Non-pigmented ciliary epithelial cell (primary cell): ENCODE measurements at regions not wholly inside any gene's neighbourhood (a gene's known extent, or its start where the extent isn't known, plus 50 kb on each side); places are given as distances from the start of the nearest gene placed in this dataset.

Experiments
- DNase-seq: peaks from one replicate; pipeline ENCODE4 v3.0.0-alpha.2; 2010; ENCODE audit warnings: low read depth

DNA sequence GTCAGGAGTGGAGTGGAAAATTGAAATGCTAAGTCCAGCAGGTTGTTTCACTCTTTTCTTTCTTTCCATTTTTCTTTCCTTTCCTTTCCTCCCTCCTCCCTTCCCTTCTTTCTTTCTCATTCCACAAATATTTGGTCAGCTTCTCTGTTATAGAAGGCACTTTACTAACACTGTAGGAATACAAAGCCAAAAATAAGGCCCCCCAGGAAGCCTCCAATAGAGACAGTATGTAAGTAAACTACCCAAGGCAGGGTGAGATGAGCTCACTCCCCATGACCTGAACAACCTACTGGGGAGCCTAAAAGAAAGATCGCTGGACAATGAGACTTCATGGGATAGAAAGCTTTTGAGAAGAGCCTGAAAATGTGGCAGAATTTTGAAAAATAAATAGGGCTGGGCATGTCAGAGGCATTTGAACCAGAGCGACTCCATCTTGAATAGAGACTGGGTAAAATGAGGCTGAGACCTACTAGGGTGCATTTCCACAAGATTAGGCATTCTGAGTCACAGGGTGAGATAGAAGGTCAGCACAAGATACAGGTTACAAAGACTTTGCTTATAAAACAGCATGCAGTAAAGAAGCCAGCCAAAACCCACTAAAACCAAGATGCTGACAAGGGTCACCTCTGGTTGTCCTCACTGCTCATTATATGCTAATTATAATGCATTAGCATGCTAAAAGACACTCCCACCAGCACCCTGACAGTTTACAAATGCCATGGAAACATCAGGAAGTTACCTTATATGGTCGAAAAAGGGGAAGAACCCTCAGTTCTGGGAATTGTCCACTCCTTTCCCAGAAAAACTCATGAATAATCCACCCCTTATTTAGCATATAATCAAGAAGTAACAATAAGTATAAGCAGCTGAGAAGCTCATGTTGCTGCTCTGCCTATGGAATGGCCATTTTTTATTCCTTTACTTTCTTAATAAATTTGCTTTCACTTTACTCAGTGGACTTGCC lies 158.9 kb upstream of the EGFLAM start:
- no peak for DNase-seq

DNA sequence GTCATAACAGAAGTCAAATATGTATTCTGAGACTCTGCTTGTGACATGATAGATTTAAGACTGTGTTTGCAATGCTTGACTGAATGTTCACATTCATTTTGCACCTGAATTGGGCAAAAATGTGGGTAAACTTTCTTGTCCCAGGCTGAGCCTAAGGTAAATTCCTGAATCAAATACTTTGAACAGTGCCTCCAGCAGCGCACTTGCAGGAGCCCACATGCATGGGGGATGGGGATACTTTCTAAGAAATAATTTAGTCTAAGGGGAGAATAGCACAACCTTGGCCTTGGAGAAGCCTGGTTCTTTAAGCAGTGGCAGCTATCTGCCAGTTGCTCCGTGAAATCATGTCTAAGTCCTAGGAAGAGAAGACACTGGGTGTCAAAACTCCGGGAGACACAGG lies 163.5 kb upstream of the EGFLAM start:
- no peak for DNase-seq

DNA sequence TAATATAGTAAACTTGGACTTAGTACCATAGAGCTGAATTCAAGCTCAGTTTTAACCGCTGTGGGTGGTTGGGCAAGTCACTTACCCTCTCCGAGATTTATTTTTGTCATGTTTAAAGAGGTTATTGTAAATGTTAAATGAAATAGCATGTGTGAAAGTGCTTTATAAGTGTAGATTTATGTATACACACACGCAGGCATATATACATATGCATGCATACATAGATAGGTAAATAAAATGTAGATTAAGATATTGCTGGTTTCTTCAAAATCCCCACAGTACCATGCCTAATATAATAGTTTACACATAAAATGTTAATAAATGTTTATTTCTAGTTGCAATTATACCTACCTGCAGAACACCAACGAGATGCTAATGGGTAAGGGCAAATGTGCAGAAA lies 164.5 kb upstream of the EGFLAM start:
- DNase-seq = no peak

DNA sequence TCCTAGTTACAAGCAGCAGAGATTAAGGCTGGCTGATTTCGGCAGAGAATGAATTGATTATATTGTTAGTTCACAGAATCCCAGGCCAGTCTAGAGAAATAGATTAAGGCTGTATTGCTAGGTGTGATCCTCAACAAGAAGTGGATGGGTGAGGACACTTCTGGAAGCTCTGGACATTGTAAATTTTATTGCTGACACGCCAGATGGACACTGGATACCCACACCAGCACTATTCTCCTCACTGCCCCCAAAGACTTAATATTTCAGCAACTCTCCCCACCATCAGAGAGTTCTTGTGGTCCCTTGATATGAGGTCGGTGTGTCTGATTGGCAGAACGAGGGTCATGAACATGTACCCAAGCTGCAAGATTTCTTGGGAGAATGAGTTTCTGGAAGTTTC lies 171.6 kb upstream of the EGFLAM start:
- no peak for DNase-seq

DNA sequence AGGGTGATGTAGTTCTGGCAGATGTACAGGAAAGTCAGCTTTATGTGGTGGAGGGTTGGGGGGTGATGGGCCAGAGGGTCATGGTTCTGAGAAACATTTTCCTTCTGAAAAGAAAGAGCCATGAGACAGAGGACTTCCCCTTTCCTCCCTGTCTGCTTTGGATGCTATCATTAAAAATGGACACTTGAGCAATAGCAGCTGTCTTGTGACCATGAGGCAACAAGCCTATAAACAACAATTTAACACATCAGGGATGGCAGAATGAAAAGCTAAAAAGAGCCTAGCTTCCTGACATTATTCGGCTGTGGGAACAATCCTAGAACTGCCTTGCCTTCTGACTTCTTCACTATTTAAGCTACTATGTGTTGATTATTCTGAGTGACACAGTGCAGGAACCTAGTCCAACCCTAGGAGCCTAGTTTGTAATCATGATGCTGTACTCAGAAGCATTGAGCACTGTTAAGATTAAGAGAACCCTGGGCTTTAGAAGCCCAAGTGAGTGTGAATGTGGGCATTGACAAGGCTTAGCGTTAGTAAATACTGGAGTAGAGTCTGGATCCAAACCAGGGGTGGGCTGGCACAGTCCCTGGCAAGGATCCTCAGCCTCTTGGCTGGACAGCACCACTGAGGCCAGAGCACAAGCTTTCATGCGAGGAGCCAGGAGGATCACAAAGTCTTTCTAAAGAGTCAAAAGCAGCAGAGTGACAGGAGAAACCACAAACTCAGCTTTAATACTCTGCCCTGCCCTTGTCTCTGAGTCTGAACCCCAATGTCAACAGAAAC lies 178.5 kb upstream of the EGFLAM start:
- no peak for DNase-seq

DNA sequence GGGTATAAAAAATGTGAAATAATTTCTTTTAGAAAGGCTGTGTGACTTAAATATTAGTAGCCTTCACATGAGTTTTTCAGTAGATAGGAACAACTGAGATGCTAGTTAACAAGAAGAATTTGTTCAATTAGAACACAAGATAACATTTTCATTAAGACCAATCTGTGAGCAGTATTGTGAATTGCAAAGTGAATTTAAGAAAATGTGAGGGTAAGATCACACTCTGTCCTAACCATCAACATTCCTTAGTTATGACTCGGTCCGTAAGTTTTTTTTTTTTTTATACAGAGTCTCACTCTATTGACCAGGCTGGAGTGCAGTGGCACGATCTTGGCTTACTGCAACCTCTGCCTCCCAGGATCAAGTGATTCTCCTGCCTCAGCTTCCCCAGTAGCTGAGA lies 180.2 kb upstream of the EGFLAM start:
- no peak for DNase-seq

DNA sequence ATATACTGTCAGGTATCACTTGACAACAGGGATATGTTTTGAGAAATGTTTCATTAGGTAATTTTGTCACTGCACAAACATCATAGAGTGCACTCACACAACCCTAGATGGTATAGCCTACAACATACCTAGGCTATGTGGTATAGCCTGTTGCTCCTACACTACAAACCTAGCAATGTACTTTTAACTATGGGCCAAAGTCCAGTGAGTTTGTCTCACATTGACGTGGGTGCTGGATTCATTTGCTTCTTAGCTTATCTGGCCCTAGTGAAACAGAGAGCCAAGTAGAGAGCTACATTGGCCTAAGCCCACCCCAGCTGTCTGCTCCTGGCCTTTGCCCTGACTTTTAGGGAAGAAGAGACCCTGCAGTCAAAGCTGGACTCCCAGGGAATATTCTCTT lies 180.7 kb upstream of the EGFLAM start:
- DNase-seq = no peak

DNA sequence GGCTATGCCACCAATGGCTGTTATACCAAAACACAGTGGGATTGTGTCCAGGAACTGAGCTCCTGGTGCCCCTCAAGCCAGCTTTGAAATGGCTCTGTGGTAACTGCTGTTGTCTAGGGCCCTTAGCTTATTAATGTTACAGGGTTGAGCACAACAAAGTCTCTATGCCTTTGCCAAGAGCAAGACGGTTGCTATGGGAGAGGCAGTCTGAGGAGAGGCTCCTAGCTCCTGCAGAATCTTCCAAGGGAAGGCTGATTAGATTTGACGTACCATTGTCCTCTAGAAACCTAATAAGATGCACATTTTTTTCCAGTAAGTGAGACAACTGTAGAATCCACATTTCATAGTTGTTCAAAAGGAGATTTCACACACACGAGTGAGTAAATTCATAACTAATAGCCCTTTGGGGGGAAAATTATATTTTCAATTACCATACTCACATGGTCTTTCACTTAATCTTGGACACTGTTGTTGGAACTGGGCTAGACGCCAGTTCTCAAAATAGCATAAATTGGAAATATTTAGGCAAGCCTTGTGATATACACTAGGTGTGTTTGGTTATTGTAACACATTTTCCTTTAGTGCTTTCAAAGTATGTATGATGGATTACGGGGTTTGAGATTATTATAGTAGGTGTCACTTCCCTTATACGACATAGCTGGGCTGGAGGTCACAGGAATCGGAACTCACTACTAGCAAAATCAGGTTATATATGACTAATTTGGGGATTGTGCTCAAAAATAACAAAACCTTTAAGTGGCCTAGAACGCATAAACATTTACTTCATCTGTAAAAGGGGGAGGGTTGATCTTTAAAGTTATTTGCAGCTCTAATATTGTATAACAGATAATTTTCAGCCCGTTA lies 186.3 kb upstream of the EGFLAM start:
- DNase-seq = no peak

DNA sequence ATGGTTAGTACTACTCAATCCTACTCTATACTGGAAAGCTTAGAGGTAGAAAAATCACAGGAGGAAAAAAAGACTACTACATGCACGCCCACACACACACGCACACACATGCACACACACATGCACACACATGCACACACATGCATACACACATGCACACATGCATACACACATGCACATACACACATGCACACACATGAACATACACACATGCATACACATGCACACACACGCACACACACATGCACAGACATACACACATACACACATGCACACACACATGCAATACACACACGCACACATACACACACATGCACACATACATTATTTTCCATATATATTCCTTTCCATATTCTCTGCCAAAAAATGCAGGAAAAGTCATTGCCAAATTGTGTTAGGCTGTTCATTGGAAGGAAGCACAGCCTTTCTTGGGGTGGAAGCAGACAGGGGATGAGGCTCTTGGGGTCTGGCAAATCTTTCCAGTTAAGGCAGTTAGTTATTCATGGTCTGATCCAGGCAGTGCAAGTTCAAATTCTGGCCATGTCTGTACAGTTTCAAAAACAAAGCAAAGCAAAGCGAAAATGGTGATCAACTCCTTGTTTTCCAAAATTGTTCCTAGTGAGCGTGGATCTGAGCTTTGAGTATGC lies 187.9 kb upstream of the EGFLAM start:
- no peak for DNase-seq

DNA sequence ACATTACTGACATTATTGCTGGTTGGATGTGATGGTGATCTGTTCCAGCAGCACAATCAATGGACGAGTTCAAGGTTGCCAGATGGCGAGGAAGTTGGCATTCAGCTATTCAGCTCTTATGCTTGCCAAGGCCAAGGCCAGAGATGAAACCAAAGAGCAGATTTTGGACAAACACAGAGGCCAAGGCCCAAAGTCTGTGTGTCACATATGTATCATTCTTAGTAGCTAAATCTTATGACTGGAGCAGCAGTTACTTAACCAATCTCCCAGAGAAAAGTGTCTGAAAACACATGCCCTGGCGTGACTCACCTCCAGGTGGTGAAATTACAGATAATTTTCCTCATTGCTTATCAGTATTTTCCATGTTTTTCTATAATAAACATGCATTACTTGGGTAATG lies 189.0 kb upstream of the EGFLAM start:
- DNase-seq = no peak

DNA sequence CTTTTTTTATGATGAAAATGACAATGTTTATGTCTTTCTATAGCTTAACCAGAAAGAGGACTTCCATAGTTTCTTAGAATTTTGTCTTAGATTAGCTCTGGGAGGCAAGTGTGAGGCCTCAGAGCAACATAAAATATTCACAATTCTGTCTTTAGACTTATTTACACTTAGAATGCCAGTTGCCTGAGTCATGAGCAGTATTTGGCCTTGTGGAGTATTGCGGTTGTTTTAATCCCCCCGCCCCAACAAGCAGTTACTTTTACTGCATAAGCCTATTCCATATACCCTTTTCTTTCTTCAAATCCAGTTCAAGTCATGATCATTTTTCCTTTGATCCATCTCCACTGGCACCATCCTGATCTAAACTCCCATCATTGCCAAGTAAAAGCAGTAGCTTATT lies 198.0 kb upstream of the EGFLAM start:
- DNase-seq = peak; percentile 46

DNA sequence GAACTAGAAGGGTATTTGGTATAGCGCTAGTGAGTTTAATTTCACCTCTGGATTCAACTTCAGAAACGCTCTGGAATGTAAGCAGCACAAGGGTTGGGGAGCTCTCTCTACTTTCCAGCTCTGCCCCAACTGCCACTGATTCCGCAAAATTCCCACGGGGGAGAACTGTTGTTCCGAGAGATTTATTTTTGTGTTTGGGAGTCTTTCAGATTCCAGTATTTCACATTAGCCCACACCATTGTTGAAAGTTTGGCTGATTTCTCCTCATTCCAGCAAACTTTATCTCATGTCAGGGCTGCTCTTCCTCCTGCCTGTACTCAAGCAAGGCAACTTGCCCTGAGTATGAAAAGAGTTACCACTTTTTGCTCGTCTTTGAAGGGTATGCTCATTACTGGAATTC lies 198.5 kb upstream of the EGFLAM start:
- no peak for DNase-seq

DNA sequence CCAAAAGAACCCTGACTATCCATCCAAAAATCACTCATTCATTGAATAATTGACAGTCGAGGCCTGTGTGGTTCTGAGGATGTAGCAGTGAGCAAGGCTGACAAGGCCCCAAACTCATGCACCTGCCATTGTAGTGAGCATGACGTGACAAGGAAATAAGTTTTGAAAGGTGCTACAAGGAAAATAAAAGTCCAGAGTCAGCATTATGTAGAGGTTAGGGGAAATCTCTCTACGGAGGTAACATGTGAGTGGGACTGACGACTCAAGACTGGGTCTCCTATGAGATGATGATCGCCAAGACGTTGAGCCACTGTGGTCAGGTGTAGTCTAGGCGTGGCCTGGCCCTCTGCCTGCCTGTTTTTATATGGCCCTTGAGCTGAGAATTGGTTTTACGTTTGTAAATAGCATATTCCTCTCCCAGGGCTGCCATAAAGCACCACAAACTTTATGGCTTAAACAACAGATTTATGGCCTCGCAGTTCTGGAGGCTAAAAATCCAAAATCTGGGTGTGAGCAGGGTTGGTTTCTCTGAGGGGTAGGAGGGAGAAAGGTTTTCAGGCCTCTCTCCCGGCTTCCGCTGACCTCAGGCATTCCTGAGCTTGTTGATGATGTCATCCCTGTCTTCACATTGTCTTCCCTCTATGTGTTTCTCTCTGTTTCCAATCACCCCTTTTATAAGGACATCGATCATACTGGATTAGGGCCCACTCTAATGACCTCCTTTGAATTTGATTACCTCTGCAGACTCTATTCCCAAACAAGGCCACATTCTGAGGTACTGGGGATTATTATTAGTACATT lies 206.4 kb upstream of the EGFLAM start:
- DNase-seq = no peak

DNA sequence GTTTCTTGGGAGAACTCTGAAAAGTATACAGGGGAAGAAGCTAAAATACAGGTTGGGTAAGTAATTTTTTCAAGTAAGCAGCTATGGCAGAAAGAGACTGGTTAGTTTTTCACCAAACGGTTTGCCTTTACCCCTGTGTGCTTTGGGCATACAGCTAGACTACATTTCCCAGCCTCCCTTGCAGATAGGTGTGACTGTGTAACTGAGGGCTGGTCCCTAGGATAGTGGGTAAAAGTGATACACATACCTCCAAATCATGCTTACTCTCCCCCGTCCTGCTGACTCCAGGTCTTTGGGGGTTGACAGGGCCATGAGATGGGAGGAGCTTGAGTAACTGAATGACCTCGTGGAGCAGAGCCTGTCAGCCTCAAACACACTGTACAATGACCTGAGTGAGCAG lies 208.6 kb upstream of the GDNF start:
- DNase-seq = no peak

DNA sequence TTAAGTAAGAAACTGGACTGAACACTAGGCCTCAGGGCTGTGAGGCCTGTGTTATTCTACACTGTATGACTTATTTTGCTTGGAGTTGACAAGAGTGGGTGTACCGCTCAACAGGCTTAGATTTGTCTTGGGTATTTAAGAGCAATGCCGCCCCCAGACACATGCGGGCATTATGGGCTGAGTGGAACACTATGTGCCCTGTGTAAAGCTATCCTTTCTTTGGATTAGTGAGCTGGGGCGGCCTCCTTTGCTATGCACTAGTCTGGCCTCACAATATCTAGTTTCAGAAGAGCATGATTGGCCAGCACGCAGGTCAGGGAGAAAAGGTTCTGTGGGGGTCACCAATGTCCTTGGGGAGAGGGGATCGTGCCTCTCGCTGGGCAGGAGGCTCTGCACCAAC lies 206.3 kb upstream of the GDNF start:
- no peak for DNase-seq

DNA sequence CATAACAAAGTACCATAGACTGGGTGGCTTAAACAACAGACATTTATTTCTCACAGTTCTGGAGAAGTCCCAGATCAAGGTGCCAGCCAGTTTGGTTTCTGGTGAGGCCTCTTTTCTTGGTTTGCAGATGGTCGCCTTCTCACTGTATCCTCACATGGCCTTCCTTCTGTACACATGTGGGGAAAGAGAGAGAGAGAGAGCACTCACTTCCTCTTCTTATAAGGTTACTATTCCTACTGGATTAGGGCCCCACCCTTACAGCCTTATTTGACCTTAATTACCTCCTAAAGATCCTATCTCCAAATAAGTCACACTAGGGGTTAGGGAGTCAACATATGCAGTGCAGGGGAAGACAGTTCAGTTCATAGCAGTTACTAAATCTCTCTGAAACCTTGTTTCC lies 205.6 kb upstream of the GDNF start:
- no peak for DNase-seq

DNA sequence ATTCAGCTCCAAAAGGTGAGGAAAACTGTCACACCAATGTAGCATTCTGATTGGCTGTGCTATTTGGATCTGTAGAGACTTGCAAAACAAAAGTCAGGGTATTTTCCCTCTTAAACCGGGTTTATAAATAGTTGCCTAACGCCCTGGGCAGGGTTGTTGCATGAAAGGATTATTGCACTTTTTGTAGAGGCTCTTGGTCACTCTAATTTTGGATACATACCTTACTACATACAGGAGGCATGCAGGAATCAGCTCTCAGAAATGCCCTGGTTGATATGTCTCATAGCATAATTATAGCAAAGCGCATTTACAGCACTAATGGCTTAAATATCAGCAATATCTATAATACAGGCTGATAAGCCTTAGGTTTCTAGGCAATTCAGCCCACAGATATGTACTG lies 200.0 kb upstream of the GDNF start:
- DNase-seq = no peak

DNA sequence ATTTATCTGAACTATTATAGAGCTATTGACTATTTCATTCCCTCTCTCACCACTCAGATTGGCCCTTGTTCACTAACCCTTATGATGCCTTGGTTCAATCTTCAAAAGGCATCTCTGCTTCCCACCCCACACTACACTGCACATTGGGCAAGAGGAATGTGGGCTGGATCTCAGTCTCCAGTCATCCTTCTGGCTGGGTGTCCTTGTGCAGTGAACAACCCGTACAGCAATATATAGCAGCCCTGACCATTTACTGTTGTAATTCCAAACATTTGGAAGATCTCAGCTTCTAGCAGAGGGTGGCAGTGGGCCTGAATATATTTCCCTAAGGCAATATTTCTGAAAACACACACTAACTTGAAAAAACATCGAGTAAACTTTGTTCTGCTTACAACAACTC lies 199.2 kb upstream of the GDNF start:
- no peak for DNase-seq

DNA sequence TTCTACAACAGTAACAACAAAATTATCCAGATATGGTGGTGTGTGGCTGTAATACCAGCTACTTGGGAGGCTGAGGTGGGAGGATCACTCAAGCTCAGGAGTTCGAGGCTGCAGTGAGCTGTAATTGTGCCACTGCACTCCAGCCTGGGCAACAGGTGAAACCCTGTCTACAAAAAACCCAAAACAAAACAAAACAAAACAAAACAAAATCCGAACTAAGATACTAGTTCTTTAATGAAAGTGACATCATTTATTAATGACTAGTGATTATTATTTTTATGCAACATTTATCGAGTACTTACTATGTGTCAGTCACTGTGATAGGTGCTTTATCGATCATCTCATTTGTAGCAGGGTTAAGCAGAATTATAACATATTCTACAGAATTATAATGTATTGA lies 196.9 kb upstream of the GDNF start:
- DNase-seq = no peak

DNA sequence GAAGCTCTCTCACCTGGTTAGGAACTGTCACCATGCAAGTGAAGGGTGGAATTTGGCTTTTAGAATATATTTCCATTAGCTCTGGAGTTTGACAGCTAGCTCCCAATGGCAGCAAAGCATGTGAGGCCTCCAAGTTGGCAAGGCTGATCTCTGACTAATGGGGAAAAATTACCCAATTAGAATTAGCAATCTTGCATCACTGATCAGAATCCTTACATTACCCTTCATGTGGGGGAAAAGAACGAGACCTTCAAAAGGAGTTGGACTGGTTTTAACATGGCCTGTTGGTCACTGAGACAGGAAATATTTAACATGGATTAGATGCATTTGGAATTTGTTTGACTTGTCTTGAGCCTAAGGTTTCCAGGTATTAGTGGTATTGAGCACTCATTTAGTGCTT lies 192.3 kb upstream of the GDNF start:
- DNase-seq = no peak

DNA sequence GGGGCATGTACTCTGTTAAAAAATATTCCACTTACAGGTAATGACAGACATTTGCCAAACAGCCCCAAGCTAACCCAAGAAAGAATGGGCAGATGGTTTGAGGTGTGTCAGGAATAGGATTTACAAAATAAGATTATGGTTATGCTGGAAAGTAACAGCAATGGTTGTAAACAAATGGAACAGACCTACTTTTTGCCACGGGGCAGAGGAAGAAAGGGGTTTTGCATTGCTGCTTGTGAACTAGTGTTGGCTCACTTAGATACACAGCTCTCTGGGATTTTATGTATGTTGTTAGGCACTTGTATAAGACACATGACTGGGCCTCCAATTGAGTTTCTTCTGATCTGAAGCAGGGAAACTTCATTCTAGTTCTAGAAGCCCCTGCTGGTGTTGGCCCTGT lies 191.5 kb upstream of the GDNF start:
- DNase-seq = no peak
